Astrocyte of the cerebellum (primary cell): ENCODE measurements at regions not wholly inside any gene's neighbourhood (a gene's known extent, or its start where the extent isn't known, plus 50 kb on each side); places are given as distances from the start of the nearest gene placed in this dataset.

Source experiments
- DNase-seq: peaks from one replicate; pipeline ENCODE4 v3.0.0-alpha.2; 2011; ENCODE audit warnings: low read depth
- H3K4me3 ChIP-seq: 2 replicates; pipeline ENCODE4 v1.5.1; 2011; ENCODE audit warnings: mild to moderate bottlenecking, low read depth, low read length, moderate library complexity
- in situ Hi-C: cut with HindIII; loops from 2 replicates; pipeline ENCODE4 v1.10.0; 2017; ENCODE audit warnings: low sequenced_read_pairs
- TF ChIP-seq, protein P1 (sequence below): IDR thresholded peaks from 2 replicates; pipeline ENCODE4 v1.5.1; 2012; ENCODE audit warnings: low read length, low read depth, moderate library complexity, mild to moderate bottlenecking; ENCODE audit errors: missing control alignments

DNA sequence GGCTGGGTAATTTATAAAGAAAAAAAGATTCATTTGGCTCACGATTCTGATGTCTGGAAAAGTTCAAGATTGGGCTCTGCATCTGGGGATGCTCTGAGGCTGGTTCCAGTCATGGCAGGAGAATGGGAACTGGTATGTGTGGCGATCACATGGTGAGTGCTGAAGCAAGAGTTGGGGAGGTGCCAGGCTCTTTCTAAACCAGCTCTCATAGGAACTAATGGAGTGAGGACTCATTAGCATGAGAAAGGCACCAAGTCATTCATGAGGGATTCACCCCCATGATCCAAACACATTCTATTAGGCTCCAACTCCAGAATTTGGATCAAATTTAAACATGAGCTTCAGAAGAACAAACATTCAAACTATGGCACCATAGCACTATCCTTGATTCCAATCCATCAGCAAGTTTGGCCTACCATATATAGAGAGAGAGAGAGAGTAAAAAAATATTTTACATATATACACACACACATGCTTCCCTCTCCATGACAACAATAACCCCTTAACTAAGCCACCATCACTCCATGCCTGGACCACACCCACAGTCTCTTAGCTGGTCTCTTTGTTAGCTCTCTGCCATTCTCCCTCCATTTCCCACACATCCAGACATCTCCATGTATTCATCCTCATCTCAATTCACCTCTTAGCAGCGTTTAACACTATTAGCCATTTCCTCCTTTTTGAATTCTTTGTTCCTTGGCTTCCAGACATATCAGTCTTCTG is 57.9 kb downstream of the NPY start:
- TF ChIP-seq, protein P1, sequence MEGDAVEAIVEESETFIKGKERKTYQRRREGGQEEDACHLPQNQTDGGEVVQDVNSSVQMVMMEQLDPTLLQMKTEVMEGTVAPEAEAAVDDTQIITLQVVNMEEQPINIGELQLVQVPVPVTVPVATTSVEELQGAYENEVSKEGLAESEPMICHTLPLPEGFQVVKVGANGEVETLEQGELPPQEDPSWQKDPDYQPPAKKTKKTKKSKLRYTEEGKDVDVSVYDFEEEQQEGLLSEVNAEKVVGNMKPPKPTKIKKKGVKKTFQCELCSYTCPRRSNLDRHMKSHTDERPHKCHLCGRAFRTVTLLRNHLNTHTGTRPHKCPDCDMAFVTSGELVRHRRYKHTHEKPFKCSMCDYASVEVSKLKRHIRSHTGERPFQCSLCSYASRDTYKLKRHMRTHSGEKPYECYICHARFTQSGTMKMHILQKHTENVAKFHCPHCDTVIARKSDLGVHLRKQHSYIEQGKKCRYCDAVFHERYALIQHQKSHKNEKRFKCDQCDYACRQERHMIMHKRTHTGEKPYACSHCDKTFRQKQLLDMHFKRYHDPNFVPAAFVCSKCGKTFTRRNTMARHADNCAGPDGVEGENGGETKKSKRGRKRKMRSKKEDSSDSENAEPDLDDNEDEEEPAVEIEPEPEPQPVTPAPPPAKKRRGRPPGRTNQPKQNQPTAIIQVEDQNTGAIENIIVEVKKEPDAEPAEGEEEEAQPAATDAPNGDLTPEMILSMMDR, result no peak
- no peak overlapping the region for H3K4me3 ChIP-seq
- DNase-seq, result no peak
- in situ Hi-C loops, result no loop called here

GRCh38 chr7:24343614-24344013 is 59.6 kb downstream of the NPY start:
- in situ Hi-C loops, result no loop called here
- TF ChIP-seq, protein P1, result no peak
- DNase-seq, result no peak
- no peak overlapping the region for H3K4me3 ChIP-seq

DNA sequence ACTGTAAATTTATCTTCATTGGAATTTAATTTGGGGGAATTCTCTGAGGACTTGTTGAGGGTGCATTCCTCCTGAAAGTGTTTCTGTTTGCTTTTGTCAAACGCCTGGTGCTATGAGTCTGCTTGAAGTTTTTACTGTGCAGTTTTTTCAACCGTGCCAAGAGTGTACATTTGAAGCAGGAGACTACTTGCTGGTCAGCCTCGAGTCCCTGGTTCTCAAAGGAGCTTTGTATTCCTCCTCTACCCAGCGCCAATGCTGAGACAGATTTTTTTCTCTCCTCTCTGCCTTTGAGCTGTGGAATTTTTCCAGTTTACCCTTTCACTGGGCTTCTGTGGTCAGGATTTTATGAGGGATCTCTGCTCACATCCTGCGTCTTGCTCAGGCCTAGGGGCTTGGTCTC is 62.1 kb downstream of the NPY start:
- DNase-seq, result no peak
- TF ChIP-seq, protein P1, result no peak
- in situ Hi-C loops, result no loop called here
- no peak overlapping the region for H3K4me3 ChIP-seq

DNA sequence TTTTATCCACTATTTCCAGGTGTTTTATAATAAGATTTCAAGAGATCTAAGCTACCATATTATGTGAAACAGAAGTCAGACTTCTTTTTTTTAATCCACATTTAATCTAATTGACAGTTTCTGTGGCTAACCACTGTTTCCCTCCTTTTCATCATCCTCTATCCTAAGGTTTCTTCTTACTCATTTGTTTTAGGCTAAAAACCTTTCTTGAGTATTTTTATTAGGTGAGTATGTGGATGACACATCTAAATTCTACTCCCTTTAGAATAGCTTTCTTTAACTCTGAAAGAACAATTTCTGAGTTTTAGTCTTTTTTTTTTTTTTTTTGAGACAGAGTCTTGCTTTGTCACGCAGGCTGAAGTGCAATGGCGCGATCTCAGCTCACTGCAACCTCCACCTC is 62.7 kb downstream of the NPY start:
- TF ChIP-seq, protein P1, result no peak
- no peak for DNase-seq
- H3K4me3 ChIP-seq, result no peak overlapping the region
- in situ Hi-C loops, result no loop called here

DNA sequence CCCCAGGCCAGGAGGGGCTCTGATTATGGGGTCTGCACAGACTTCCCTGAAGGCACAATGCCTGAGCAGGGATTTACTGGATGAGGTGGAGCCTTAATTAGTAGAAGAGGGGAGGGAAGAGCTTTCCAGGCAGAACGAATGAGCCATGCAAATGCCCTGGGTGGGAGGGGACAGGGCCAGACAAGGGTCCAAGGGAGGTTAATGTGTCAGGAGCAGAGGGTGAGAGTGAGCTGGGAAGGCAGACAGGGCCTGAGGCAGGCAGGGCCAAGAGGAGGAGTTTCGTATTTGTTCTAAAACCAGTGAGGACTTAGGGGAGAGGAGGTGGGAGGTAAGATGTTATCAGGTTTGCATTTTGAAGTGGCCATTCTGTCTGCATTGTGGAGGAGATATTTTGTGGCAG is 65.3 kb downstream of the NPY start:
- no peak for DNase-seq
- no peak overlapping the region for H3K4me3 ChIP-seq
- TF ChIP-seq, protein P1, result no peak
- in situ Hi-C loops, result no loop called here

DNA sequence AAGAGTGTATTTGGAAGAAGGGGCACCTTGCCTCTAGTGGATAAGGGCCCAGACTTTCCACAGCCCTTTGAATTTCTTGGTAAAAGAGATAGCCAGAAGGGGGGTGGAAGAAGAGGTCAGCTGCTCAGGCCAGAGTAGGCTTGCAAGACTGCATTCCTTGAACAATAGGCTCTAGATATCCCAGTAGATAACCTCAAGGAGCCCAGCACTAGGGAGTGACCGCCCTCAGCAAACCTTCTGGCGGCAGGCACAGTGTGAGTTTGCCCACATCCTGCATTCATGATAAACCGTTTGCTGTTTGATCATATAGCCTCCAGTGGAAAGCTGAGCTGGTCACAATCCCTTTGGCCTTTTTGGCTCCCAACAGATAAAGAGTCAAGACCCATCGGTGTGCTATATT is 70.5 kb downstream of the NPY start:
- TF ChIP-seq, protein P1, result no peak
- in situ Hi-C loops, result no loop called here
- H3K4me3 ChIP-seq, result no peak overlapping the region
- DNase-seq, result no peak
